ENCODE measurements at regions not wholly inside any gene's neighbourhood (a gene's known extent, or its start where the extent isn't known, plus 50 kb on each side); places are given as distances from the start of the nearest gene placed in this dataset.

DNA sequence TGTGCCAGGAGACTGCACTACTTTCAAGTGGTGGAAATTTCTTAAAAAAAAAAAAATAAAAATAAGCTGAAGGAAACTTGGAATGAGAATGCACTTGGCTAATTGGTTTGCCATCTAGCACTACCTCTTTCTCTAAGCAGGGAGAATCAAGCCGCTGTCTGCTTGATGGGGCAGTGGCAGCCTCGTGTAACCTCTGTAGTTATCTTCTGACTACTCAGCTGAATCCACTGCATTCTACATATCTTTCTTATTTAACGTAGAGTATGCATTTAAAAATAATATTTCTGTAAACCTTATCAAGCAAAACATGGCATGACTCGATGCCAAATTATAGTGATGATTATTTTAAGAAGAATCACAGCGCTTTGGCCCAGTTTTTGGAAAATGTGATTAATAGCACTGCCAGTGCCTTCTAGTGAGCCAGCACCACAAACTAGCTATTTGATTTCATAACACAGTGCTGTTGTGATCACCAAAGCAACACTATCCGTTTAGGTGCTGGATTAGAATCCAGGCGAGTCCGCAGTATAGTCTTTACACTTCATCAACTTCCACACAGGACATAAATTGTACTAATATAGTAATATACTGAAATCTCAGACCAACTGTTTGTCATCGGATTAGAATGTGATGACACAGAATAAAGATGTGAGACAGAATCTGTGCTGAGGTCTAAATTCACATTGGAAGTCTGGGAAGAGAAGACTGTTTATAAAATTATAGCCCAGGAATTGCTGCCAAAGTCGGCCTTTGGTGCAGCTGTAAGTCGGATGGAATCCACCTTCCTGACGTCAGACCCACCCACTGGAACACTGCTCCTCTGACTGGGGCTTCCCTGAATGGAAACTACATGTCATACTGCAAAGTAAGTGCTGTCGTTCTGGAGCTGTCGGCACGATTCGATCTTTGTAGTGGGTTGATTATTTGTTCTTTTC is 136.5 kb upstream of the ETAA1 start:
- TF ChIP-seq, protein P1, sequence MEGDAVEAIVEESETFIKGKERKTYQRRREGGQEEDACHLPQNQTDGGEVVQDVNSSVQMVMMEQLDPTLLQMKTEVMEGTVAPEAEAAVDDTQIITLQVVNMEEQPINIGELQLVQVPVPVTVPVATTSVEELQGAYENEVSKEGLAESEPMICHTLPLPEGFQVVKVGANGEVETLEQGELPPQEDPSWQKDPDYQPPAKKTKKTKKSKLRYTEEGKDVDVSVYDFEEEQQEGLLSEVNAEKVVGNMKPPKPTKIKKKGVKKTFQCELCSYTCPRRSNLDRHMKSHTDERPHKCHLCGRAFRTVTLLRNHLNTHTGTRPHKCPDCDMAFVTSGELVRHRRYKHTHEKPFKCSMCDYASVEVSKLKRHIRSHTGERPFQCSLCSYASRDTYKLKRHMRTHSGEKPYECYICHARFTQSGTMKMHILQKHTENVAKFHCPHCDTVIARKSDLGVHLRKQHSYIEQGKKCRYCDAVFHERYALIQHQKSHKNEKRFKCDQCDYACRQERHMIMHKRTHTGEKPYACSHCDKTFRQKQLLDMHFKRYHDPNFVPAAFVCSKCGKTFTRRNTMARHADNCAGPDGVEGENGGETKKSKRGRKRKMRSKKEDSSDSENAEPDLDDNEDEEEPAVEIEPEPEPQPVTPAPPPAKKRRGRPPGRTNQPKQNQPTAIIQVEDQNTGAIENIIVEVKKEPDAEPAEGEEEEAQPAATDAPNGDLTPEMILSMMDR (IDR thresholded peaks at IDR 0.05), result no peak
- H3K27ac ChIP-seq, result peak overlapping the region; percentile 82 to 86
- DNase-seq (ENCODE audit: low spot score), result peak; percentile 88
- peak overlapping the region; percentile 29 for H3K4me3 ChIP-seq

DNA sequence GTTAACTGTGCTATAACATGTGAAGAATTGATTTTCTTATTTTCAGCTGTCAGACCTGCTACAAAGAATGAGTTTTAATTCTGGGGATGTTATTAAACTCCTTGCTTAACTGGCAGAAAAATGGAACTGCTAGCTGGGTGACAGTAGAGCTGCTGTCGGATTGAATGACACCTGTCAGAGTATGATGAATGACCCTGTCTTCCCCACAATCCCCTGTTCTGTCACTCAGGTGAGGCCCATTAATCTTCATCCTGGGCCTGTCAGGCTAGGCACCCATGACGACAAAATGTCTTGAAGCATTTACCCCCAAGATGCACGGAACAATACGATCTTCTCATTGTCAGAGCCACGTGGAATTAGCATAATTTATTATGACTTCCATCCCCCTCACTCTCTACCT is 129.9 kb upstream of the ETAA1 start:
- TF ChIP-seq, protein P1 (IDR thresholded peaks at IDR 0.05), result no peak
- Histone ChIP-seq H3K4me3 (no peak overlapping the region), H3K27ac (no peak overlapping the region)
- DNase-seq (ENCODE audit: low spot score), result no peak

- DNase-seq (ENCODE audit: low spot score), result no peak
- TF ChIP-seq, protein P1 (IDR thresholded peaks at IDR 0.05), result no peak
- H3K4me3 ChIP-seq, result no peak overlapping the region
- no peak overlapping the region for H3K27ac ChIP-seq
These were observed 128.3 kb upstream of the ETAA1 start for GRCh38 chr2:67268797-67269196.

GRCh38 chr2:67272195-67272594 is 124.9 kb upstream of the ETAA1 start:
- H3K4me3 ChIP-seq, result no peak overlapping the region
- no peak for DNase-seq (ENCODE audit: low spot score)
- H3K27ac ChIP-seq, result no peak overlapping the region
- TF ChIP-seq, protein P1 (IDR thresholded peaks at IDR 0.05), result no peak

DNA sequence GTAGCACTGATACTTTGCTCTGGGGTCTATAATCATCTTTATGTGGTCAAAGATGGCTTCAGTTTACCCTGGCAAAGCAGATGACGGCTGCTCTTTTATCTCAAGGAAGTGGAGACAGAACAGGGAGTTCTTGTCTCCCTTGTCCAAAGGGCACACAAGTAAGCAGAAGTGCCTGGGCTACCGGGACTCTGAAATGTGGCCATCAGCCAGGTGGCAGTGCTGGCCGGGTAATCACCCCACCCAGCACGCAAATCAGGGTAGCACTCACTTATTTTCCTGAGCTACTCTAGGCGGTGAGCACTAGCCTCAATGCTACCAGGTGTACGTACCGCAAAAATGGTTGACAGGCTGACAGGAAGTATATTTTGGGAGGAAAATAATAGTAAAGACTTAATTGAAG is 119.7 kb upstream of the ETAA1 start:
- TF ChIP-seq, protein P1 (IDR thresholded peaks at IDR 0.05), result no peak
- no peak overlapping the region for H3K27ac ChIP-seq
- no peak overlapping the region for H3K4me3 ChIP-seq
- DNase-seq (ENCODE audit: low spot score), result no peak

DNA sequence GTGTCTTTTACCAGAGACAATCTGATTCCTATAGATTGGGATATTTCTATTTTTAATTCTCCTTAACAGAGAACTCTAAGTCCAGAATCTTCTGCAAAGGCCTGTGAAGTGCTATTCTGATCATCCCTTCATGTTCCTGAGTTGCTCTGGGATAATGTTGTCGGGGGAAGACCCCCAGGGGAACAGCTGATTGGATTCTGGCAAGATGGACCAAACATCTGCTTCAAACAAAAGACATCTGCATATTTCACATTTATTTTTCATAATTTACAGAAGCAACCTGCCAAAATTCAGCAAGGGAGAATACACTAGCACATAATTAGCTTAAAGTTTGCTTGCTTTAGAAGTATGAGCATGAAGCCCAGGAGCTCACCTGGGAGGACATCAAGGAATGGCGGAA is 116.0 kb upstream of the ETAA1 start:
- H3K27ac ChIP-seq, result no peak overlapping the region
- no peak overlapping the region for H3K4me3 ChIP-seq
- TF ChIP-seq, protein P1 (IDR thresholded peaks at IDR 0.05), result no peak
- no peak for DNase-seq (ENCODE audit: low spot score)

GRCh38 chr2:67283641-67284040 is 113.5 kb upstream of the ETAA1 start:
- Histone ChIP-seq H3K4me3 (no peak overlapping the region), H3K27ac (no peak overlapping the region)
- TF ChIP-seq, protein P1 (IDR thresholded peaks at IDR 0.05), result no peak
- no peak for DNase-seq (ENCODE audit: low spot score)

All from coronary artery (tissue), 2 donors.